HS-5 (cell line): ENCODE measurements at regions not wholly inside any gene's neighbourhood (a gene's known extent, or its start where the extent isn't known, plus 50 kb on each side); places are given as distances from the start of the nearest gene placed in this dataset.

Experiments
- DNase-seq: peaks from one replicate; pipeline ENCODE4 v3.0.0-alpha.2; 2012; ENCODE audit warnings: low read depth

- DNase-seq = no peak
Observed at GRCh38 chr6:8530785-8531435, 95.6 kb upstream of the SLC35B3 start.

- DNase-seq = no peak
Observed at GRCh38 chr6:8529250-8529649, 93.9 kb upstream of the SLC35B3 start.

- no peak for DNase-seq
Observed at GRCh38 chr6:8527818-8528217, 92.5 kb upstream of the SLC35B3 start.

GRCh38 chr6:8526624-8527023 lies 91.3 kb upstream of the SLC35B3 start:
- no peak for DNase-seq

DNA sequence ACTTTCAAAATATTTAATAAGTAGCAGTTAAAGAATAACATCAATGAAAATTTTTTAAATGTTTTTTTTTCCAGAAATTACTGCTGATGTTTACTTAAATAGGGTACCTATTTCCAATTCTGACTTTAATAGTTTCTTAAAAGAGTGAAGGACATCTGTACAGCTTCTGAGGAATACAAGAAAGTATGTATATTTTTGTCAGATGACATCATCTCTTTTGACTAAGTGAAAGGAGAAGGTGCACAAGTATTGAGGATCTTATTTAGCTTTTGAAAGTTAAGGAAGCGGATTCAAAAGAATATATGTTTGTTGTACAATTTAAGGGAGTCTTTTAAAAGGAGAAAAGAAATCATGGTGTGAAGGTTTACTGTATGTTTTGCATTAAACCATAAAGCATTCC lies 90.0 kb upstream of the SLC35B3 start:
- no peak for DNase-seq

DNA sequence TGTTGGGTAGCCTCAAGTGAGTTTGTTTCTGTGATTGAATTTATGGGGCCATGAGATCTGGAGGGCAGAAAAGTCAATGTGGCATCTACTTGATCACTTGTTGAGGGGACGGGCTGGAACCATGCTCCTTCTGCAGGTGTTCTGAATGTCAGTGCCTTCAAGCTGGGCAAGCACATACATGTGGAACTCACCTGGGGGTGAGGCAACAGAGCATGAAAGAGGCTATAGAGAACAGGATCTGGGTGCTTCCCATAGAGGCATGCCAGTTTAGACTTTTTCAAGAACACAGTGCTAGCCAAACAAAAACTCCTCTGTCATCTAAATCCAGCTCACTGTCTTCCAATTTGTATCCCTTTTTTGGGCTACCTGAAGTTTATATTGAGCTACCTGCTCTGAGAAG lies 77.8 kb upstream of the SLC35B3 start:
- DNase-seq = no peak

GRCh38 chr6:8507286-8507685 lies 71.9 kb upstream of the SLC35B3 start:
- DNase-seq = no peak

GRCh38 chr6:8506126-8506525 lies 70.8 kb upstream of the SLC35B3 start:
- DNase-seq = no peak

DNA sequence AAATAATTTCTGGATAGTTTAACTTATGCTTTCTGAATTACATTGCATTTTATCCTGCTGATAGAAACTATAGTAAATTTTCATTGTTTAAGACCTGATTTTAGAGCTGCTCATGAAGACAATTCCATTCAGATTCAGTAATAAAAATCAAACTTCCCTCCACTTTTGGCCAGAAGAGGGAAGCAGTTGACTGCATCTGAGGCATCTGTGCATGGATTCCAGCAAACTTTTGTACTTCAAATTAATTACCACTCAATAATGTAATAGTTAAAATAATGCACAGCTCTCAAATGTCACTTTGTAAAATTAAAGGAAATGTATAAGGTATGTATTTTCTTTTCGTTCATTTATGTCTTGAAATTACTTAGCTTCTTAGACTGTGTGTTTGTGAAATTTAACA lies 64.2 kb upstream of the SLC35B3 start:
- peak; percentile 4 for DNase-seq

DNA sequence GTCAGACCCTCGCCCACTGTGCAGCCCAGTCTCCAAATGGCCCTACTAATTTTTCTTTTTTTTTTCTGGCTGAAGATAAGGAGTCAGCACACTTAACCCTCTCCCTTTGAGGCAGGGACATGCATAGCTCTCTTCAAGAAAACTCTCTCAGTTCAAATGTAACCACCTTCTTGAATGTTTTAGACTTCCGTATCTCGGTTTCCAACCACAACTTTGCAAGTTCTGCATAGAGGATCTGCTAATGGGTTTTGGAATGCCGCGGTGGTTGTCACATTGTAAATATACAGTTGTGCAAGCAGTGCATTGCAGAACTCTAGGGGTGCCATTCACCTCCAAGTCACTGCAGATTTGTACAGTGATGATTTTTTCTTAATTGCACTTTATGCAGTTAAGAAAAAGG lies 59.4 kb upstream of the SLC35B3 start:
- no peak for DNase-seq

- DNase-seq = no peak
Observed at GRCh38 chr6:8492536-8493133, 57.3 kb upstream of the SLC35B3 start.
